ENCODE measurements at regions not wholly inside any gene's neighbourhood (a gene's known extent, or its start where the extent isn't known, plus 50 kb on each side); places are given as distances from the start of the nearest gene placed in this dataset.
"Not testable (repeated sequence)": the region's sequence is repeated elsewhere in the genome, so short reads cannot be mapped to it uniquely, and the experiment has no call there.

DNA sequence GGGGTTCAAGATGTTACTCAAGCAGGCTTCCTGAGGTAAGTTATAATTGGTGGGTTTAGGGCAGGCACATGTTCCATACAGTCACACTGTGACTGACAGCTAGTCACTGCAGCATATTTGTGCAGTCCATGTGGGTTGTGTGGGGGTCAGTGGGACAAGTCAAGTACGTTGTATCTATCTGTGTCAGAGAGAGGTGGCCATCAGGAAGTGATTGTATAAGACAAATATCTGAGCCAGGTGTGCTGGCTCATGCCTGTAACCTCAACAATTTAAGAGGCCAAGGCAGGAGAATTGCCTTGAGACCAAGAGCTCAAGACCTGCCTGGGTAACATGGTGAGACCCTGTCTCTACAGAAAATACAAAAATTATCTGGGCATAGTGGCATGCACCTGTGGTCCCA, 509.3 kb downstream of the CENPC start:
- DNase-seq, result no peak

- no peak for DNase-seq
Observed at GRCh38 chr4:67035501-67035900, 509.8 kb downstream of the CENPC start.

- no peak for DNase-seq
Observed at GRCh38 chr4:67030636-67031035, 514.7 kb downstream of the CENPC start.

DNA sequence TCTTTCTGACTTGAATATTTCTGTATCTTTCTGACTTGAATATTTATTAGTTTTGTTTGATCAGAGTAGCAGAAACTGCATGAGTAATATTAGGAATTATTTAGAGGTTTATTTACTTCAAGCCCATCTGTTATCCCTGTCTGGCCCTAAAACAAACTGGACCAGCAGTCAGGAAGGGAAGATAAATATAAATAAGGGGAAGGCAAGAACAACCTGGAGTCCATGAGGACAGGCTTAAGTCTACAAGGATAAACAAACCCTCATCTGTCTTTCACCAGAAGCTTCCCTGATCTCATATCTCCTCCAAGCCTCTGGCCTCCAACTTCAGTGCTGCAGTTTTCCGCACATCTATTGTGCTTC, 524.9 kb downstream of the CENPC start:
- DNase-seq, result no peak

DNA sequence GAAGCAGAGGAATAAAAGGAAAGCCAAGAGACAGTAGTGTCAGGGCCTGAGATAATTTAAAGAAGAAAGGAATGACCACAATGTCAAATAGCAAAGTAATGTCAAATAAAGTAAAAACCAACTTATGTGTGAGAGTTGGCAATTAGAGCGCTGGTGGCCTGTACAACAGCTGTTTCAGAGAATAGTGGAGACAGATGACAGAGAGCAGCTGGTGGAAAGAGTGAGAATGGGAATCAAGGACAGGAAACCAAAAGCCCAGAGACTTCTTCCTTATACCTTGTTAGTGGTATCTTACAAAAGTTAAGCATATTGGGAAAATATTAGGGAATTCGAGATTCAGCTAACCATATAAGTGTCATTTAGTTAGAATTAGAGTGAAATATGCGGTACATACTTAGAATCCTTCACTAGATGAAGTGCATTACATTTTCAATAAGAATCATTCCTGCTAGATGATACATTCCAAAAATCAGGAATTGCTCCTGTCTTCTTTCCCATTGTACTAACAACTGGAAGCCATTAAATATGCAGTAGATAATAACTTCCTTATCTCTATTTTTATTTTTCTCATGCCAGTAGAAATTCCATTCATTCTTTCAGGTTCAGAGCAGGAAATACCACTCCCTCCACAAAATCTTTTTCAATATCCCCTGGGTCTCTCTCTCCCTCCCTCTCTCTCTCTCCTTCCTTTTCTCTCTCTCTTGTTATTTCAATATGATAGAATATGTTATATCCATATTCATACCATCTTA, 525.4 kb downstream of the CENPC start:
- DNase-seq, result no peak

GRCh38 chr4:67014592-67014991, 530.7 kb downstream of the CENPC start:
- no peak for DNase-seq

DNA sequence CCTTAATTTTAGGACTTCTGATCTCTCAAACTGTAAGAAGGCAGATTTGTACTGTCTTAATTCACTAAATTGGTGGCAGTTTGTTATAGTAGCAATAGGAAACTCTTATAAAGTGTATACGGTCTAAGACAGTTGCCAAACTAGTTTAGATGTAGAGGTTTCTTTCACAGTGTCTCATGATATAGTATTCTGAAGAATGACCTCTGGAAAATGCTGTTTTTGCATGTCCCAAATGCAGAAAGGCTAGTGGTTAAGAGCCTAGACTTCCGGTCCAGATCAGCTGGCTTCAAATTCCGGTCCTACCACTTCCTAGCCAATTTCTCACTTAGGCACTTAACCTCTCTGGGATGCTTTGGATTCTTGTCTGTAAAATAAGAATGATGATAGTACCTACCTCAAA, 538.5 kb downstream of the CENPC start:
- DNase-seq, result no peak

GRCh38 chr4:66991521-66991920, 553.8 kb downstream of the CENPC start:
- no peak for DNase-seq

- DNase-seq, result no peak
Observed at GRCh38 chr4:66974665-66975064, 570.6 kb downstream of the CENPC start.

DNA sequence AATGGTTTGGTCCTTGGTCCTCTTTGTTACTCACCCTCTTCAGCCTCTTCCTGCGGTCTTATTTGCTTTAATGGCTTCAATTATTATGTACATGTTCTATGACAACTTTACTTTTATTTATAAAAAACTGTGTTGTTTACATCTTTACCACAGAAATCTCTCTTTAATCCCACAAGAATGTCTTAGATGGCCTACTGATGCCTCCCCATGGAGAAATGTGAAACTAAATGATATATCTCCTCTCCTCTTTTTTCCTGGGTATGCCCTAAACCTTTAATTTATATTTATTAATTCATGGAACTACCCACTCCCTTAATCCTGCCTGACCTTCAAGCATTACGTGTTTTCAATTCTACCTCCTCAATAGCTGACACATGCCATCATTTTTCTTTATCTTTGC, 573.2 kb downstream of the CENPC start:
- DNase-seq, result no peak

DNA sequence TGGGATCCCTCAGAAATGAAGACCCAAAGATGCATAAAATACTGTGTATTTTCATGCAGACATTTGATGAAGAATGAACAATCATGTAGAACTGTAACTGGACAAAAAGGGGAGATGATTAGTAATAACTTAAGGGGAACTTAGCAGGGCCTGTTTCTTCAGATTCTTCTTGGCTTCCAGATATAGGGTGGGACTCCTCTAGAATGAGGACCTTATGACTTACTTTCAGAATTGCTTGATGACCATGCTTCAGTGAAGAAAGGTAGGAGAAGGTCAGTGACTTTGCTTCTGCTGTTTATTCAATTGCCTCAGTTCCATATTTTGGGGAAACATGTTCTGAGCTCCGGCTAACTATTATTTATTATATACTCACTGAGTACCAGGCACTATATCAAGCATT, 580.8 kb downstream of the CENPC start:
- DNase-seq, result no peak

- DNase-seq, result no peak
Observed at GRCh38 chr4:66963084-66963483, 582.2 kb downstream of the CENPC start.

- no peak for DNase-seq
Observed at GRCh38 chr4:66959207-66959606, 586.1 kb downstream of the CENPC start.

GRCh38 chr4:66956852-66957251, 588.5 kb downstream of the CENPC start:
- no peak for DNase-seq

- DNase-seq, result no peak
Observed at GRCh38 chr4:66956426-66956825, 588.9 kb downstream of the CENPC start.

- no peak for DNase-seq
Observed at GRCh38 chr4:66955784-66956183, 589.5 kb downstream of the CENPC start.

DNA sequence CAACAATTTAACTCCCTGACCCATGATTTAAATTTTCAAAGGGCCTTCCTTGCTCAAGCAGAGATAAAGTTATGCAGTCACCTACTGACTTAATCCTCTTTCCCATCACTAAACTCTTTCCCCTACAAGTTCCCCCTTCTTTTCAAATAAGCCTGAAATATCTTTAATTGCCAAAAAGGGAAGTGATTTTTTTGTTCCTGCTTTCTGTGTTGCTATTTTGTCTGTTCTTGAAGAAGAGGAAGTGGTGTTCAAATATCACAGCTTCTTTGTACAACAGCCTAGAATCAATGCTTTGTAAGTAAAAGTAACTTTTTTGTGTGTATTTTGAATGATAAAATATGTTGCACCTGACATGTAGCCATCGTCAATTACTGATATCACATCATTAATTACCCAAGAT, 595.9 kb downstream of the CENPC start:
- no peak for DNase-seq

DNA sequence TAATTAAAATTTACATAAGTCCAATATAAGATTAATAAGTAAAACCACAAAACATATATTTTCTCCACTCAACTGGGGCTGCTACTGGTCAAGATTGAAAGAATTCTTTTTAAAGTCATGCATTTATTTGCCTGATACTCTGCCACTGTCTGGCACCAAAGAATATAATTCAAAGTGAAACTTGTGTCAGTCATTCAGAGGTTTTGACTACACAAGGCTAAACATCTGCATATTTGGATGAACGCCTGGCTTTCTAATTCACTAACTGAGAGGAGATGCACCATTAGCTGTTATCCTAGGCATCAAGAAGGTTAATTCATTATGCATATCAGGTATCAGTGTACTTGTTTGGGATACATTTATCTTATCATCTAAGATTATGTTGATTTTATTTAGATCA, 598.5 kb downstream of the CENPC start:
- DNase-seq, result no peak

DNA sequence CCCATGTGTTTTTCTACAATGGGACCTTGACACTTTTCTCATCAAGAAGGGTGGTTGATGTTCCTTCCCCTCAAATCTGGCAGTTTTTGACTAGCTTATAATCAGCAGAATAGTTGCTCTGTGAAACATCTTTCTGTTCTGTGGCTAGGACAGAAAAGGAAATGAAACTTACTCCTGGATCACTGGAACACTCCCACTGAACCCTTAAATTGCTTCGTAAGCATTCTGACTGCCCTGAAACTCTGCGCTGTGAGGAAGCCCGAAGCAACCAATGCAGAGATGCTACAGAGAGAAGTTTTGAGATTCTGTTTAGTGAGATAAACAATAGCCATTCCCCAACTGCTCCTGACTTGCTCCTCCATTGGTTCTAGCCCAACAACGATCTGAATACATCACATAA, 602.2 kb downstream of the CENPC start:
- DNase-seq, result no peak

DNA sequence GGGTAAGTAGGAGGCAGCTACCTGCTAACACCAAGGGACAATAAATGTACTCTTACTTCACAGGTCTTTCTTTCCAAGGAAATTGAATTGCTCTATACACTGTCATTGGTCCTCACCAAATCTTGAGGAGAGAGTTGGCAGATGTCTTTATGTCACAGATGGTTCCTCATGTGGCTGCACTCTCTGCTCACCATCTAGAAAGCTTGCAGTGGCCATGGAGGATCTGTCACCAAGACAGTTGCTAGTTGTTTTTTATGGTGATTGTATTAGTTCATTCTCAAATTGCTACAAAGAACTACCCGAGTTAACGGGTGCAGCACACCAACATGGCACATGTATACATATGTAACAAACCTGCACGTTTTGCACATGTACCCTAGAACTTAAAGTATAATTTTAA, 613.3 kb downstream of the CENPC start:
- not testable (repeated sequence) for DNase-seq

- no peak for DNase-seq
Observed at GRCh38 chr4:66930206-66930605, 615.1 kb downstream of the CENPC start.

- no peak for DNase-seq
Observed at GRCh38 chr4:66929748-66930147, 615.6 kb downstream of the CENPC start.

DNA sequence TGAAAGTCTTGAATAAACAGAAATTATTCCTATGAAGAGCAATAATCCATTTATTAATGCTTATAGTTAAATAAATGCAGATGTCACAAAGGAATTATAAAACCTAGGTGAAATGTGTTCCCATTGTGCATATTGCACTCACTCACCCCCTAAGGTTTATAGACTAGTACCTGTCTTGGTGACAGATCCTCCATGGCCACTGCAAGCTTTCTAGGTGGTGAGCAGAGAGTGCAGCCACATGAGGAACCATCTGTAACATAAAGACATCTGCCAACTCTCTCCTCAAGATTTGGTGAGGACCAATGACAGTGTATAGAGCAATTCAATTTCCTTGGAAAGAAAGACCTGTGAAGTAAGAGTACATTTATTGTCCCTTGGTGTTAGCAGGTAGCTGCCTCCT, 616.4 kb downstream of the CENPC start:
- DNase-seq, result not testable (repeated sequence)

- no peak for DNase-seq
Observed at GRCh38 chr4:66927937-66928336, 617.4 kb downstream of the CENPC start.

GRCh38 chr4:66926687-66927086, 618.6 kb downstream of the CENPC start:
- DNase-seq, result no peak
